K562 (cell line): ENCODE measurements at regions not wholly inside any gene's neighbourhood (a gene's known extent, or its start where the extent isn't known, plus 50 kb on each side); places are given as distances from the start of the nearest gene placed in this dataset.
A peak's percentile ranks its signal among the peaks of the same experiment; 100 is the strongest.

Source experiments
- ATAC-seq: fragments of 200-7000 bp; cut with Tn5 transposase; 3 replicates; pipeline ENCODE4 v1.9.1; 2020; ENCODE audit warnings: moderate library complexity
- BruUV-seq: library from RNA; stranded (reverse); fragments of 400-500 nt; replicated peaks from 2 replicates; lab custom pipeline; 2021; lab: Mats Ljungman, UMichigan
- CTCF ChIA-PET: fragments of 300-600 bp; formaldehyde crosslinking; extraction: SDS; loops from one replicate; lab custom pipeline; 2021; ENCODE audit warnings: low intra/inter-chr PET ratio; lab: Yijun Ruan, JAX
- POLR2A ChIA-PET: fragments of 300-600, 350-650 bp; sonication (Branson Sonifier 250); formaldehyde crosslinking; extraction: SDS; loops from one replicate; lab custom pipeline; 2021; ENCODE audit warnings: antibody characterized with exemption, inconsistent platforms; lab: Yijun Ruan, JAX
- DNase-seq, 4 experiments: peaks; one replicate each; pipeline versions ENCODE4 v3.0.0 to v3.0.0-alpha.2; 2011 to 2018; ENCODE audit warnings: low spot score in 3 of 4, mixed read lengths in 3 of 4; ENCODE audit errors: extremely low read depth in 1 of 4
- FAIRE-seq: peaks from 2 replicates; lab custom pipeline; 2011; peaks lifted over from hg19 to GRCh38; lab: Jason Lieb, UNC
- H2AFZ ChIP-seq: 2 replicates; pipeline ENCODE4 v1.6.0; 2011; ENCODE audit warnings: low read depth, low read length, control low read depth, inconsistent platforms
- H3K27ac ChIP-seq: fragments of 200-600 bp; 3 replicates; pipeline ENCODE4 v1.8.0; 2011; ENCODE audit warnings: low read depth, mild to moderate bottlenecking, control low read depth, inconsistent platforms, low read length, moderate library complexity, mixed read lengths; ENCODE audit errors: extremely low read depth
- H3K27me3 ChIP-seq, 2 experiments: fragments of 300-600 bp in 1 of 2; 2 replicates in 1 of 2; 3 replicates in 1 of 2; pipeline versions ENCODE4 v1.6.0 to v1.8.0; 2011; ENCODE audit warnings: inconsistent platforms in 2 of 2, low read length in 2 of 2, mild to moderate bottlenecking in 1 of 2, mixed read lengths in 1 of 2, moderate library complexity in 1 of 2; ENCODE audit not compliant: control insufficient read depth in 2 of 2, insufficient read depth in 2 of 2
- H3K36me3 ChIP-seq: fragments of 300-600 bp; 3 replicates; pipeline ENCODE4 v1.8.0; 2011; ENCODE audit warnings: mild to moderate bottlenecking, low read length, inconsistent platforms; ENCODE audit not compliant: control insufficient read depth, insufficient read depth
- H3K4me1 ChIP-seq, 2 experiments: fragments of 200-600 bp in 1 of 2; replicated peaks in 1 of 2; 2 replicates in 1 of 2; 3 replicates in 1 of 2; pipeline versions ENCODE4 v1.5.1 to v1.8.0; 2011; ENCODE audit warnings: inconsistent platforms in 2 of 2, low read length in 2 of 2, mild to moderate bottlenecking in 1 of 2, mixed read lengths in 1 of 2, moderate library complexity in 1 of 2; ENCODE audit not compliant: control insufficient read depth in 2 of 2, insufficient read depth in 2 of 2
- H3K4me2 ChIP-seq: 2 replicates; pipeline ENCODE4 v1.6.1; 2011; ENCODE audit warnings: low read length, control low read depth, inconsistent platforms, mixed read lengths; ENCODE audit not compliant: insufficient read depth
- H3K4me3 ChIP-seq: fragments of 200-600 bp; sonication (generic), shearing (Covaris generic); 2 replicates; pipeline ENCODE4 v1.5.1; 2016; ENCODE audit warnings: control low read depth, inconsistent platforms
- H3K79me2 ChIP-seq: fragments of 200-600 bp; 3 replicates; pipeline ENCODE4 v1.8.0; 2011; ENCODE audit warnings: low read length, inconsistent platforms; ENCODE audit not compliant: control insufficient read depth, insufficient read depth
- H3K9ac ChIP-seq, 2 experiments: 2 replicates each; pipeline versions ENCODE4 v1.6.0 to v1.6.1; 2011; ENCODE audit warnings: low read depth in 2 of 2, low read length in 2 of 2, control low read depth in 1 of 2, inconsistent platforms in 1 of 2, mild to moderate bottlenecking in 1 of 2, mixed read lengths in 1 of 2; ENCODE audit not compliant: insufficient read depth in 1 of 2
- H3K9me1 ChIP-seq: one replicate; pipeline ENCODE4 v1.6.0; 2011; ENCODE audit warnings: inconsistent platforms, mild to moderate bottlenecking, low read length, moderate library complexity; ENCODE audit not compliant: control insufficient read depth, insufficient read depth
- H3K9me3 ChIP-seq: replicated peaks from 2 replicates; pipeline ENCODE4 v1.5.1; 2011; ENCODE audit warnings: low read depth, low read length, inconsistent platforms; ENCODE audit not compliant: control insufficient read depth, insufficient read depth
- H4K20me1 ChIP-seq: replicated peaks from 2 replicates; pipeline ENCODE4 v1.6.1; 2011; ENCODE audit warnings: low read length, inconsistent platforms, mixed read lengths; ENCODE audit not compliant: control insufficient read depth, insufficient read depth
- CTCF ChIP-seq, 3 experiments: IDR thresholded peaks in 2 of 3; conservative IDR thresholded peaks in 1 of 3; 2 replicates each; pipeline ENCODE4 v1.5.1; 2011 to 2012; ENCODE audit warnings: low read length in 3 of 3, mild to moderate bottlenecking in 3 of 3, control low read depth in 2 of 3, improper control_type of control experiment in 1 of 3, inconsistent platforms in 1 of 3, low read depth in 1 of 3, mixed read lengths in 1 of 3, moderate library complexity in 1 of 3; ENCODE audit not compliant: insufficient read depth in 2 of 3
- CUX1 ChIP-seq: fragments of 200-800 bp; sonication (Bioruptor generic); IDR thresholded peaks from 2 replicates; pipeline ENCODE4 v1.6.1; 2016; ENCODE audit warnings: missing genetic modification characterization, missing compliant biosample characterization
- RAD21 ChIP-seq, 2 experiments: fragments of 250-450 bp in 1 of 2; fragments of 450-650 bp in 1 of 2; sonication (Bioruptor Pico) in 1 of 2; formaldehyde crosslinking in 1 of 2; IDR thresholded peaks in 1 of 2; conservative IDR thresholded peaks in 1 of 2; 2 replicates each; pipeline versions ENCODE4 v1.4.0 to v1.8.0; 2020 to 2022; ENCODE audit warnings: mild to moderate bottlenecking in 2 of 2, moderate library complexity in 1 of 2
- SMC3 ChIP-seq: conservative IDR thresholded peaks from 2 replicates; pipeline ENCODE4 v1.6.1; 2011; ENCODE audit warnings: low read depth, low read length, improper control_type of control experiment; ENCODE audit not compliant: insufficient read depth
- ZNF696 ChIP-seq: fragments of 250-450 bp; sonication (Bioruptor Pico); conservative IDR thresholded peaks from 2 replicates; pipeline ENCODE4 v1.4.0; 2020; ENCODE audit warnings: mild to moderate bottlenecking, moderate library complexity
- WGBS: fragments of 100-300 bp; shearing (Covaris generic); methylation state at CpG from one replicate; pipeline ENCODE4 v1.1.6; 2016; ENCODE audit warnings: low coverage, mixed read lengths; ENCODE audit not compliant: insufficient coverage; ENCODE audit errors: missing lambda C conversion rate; 5-methylcytosine and 5-hydroxymethylcytosine counted together
- in situ Hi-C: fragments of 300-500 bp; cut with MboI; formaldehyde crosslinking; loops from 4 replicates; pipeline ENCODE4 v1.15.0; 2018; ENCODE audit warnings: inconsistent platforms, mixed read lengths
- intact Hi-C: fragments of 100-400 bp; cut with micrococcal nuclease; formaldehyde crosslinking; loops from 2 replicates; pipeline ENCODE4 v1.14.2; 2022

- no peak for DNase-seq
- Histone ChIP-seq H3K4me2 (no peak overlapping the region), H3K79me2 (no peaks in the 10 kb centered on the region), H2AFZ (no peak overlapping the region), H3K4me3 (no peak overlapping the region), H3K27ac (no peak overlapping the region), H3K9ac (no peak overlapping the region), H3K36me3 (no peaks in the 10 kb centered on the region), H3K9me1 (no peaks in the 10 kb centered on the region), H3K9me3 (no peaks in the 10 kb centered on the region), H4K20me1 (no peaks in the 10 kb centered on the region), H3K27me3 (no peaks in the 10 kb centered on the region), H3K4me1 (no peaks in the 10 kb centered on the region)
- no peak for FAIRE-seq
- WGBS, result 25% methylated on average over 3 of the region's 3 CpGs
- intact Hi-C loops, result loop anchor here (5.0 kb wide), 2 partner anchors 317 to 727 kb away; no protein-coding TSS in a partner anchor
- CTCF ChIA-PET, result interaction anchor here (0.7 kb wide), 1 partner anchor 651 kb away, joined by 3 read pairs; no protein-coding TSS in a partner anchor
- in situ Hi-C loops, result loop anchor here (25.0 kb wide), 1 partner anchor 537 kb away; no protein-coding TSS in a partner anchor
- BruUV-seq, result no TSS peak
- ATAC-seq, result no peak
- POLR2A ChIA-PET, result no interaction called here
- TF ChIP-seq ZNF696 (CRISPR knock-in tag) (no peak), SMC3 (no peak), RAD21 (CRISPR knock-in tag; conservative IDR thresholded peaks at IDR 0.05 in 1 of 2, IDR thresholded peaks at IDR 0.05 in 1 of 2) (peak; percentile 41 to 46), CTCF (IDR thresholded peaks at IDR 0.05 in 2 of 3, conservative IDR thresholded peaks at IDR 0.05 in 1 of 3; ENCODE audit: insufficient read depth in 2 of 3, low read depth in 1 of 3, low read length in 3 of 3) (peak in 1 of 3 experiments; percentile 31; a peak in 2 of 6 replicates), CUX1 (CRISPR knock-in tag) (no peak)
Observed at GRCh38 chr2:58449286-58450010, 208.3 kb upstream of the FANCL start.
